OCI-LY7 (cell line): ENCODE measurements at regions not wholly inside any gene's neighbourhood (a gene's known extent, or its start where the extent isn't known, plus 50 kb on each side); places are given as distances from the start of the nearest gene placed in this dataset.

Source experiments
- BruUV-seq: library from RNA; stranded (reverse); fragments of 400-500 nt; replicated peaks from 2 replicates; lab custom pipeline; 2021; lab: Mats Ljungman, UMichigan
- CTCF ChIA-PET: fragments of 300-600 bp; sonication (Branson Sonifier 250); formaldehyde crosslinking; loops from one replicate; lab custom pipeline; 2022; ENCODE audit warnings: antibody characterized with exemption; ENCODE audit not compliant: unreplicated experiment; lab: Charles Lee
- POLR2A ChIA-PET: fragments of 300-600 bp; sonication (Branson Sonifier 250); formaldehyde crosslinking; loops from one replicate; lab custom pipeline; 2022; ENCODE audit warnings: antibody characterized with exemption; lab: Charles Lee
- DNase-seq: peaks from one replicate; pipeline ENCODE4 v3.0.0-alpha.2; 2015; ENCODE audit warnings: low spot score
- H2AFZ ChIP-seq: fragments of 200-600 bp; sonication (generic), shearing (Covaris generic); 2 replicates; pipeline ENCODE4 v1.6.1; 2014; ENCODE audit warnings: mild to moderate bottlenecking, antibody characterized with exemption, low read length, moderate library complexity
- H3K27ac ChIP-seq: fragments of 200-600 bp; sonication (generic); 2 replicates; pipeline ENCODE4 v1.5.1; 2014; ENCODE audit warnings: mixed run types, low read depth, mild to moderate bottlenecking, moderate library complexity, low read length, inconsistent platforms; ENCODE audit not compliant: poor library complexity, severe bottlenecking
- H3K36me3 ChIP-seq: fragments of 200-600 bp; sonication (generic); 2 replicates; pipeline ENCODE4 v1.6.1; 2014; ENCODE audit warnings: mild to moderate bottlenecking, antibody characterized with exemption, low read length, moderate library complexity, mixed read lengths; ENCODE audit not compliant: insufficient read depth
- H3K4me1 ChIP-seq: fragments of 200-600 bp; sonication (generic); 2 replicates; pipeline ENCODE4 v1.5.1; 2014; ENCODE audit warnings: mild to moderate bottlenecking, low read length; ENCODE audit not compliant: insufficient read depth, poor library complexity, severe bottlenecking
- H3K4me2 ChIP-seq: fragments of 200-600 bp; sonication (generic); 2 replicates; pipeline ENCODE4 v1.6.1; 2014; ENCODE audit warnings: mild to moderate bottlenecking, low read length
- H3K4me3 ChIP-seq: fragments of 200-600 bp; sonication (generic); 2 replicates; pipeline ENCODE4 v1.5.1; 2014; ENCODE audit warnings: mild to moderate bottlenecking, low read depth, low read length; ENCODE audit not compliant: poor library complexity, severe bottlenecking
- H3K79me2 ChIP-seq: fragments of 200-600 bp; sonication (generic); 2 replicates; pipeline ENCODE4 v1.6.1; 2016; ENCODE audit warnings: low read depth, mild to moderate bottlenecking, low read length, moderate library complexity, mixed read lengths; ENCODE audit not compliant: insufficient read depth
- H3K9me2 ChIP-seq: fragments of 200-600 bp; sonication (generic); 2 replicates; pipeline ENCODE4 v1.6.1; 2016; ENCODE audit warnings: mild to moderate bottlenecking, low read length, mixed read lengths; ENCODE audit not compliant: insufficient read depth
- H3K9me3 ChIP-seq: fragments of 200-600 bp; sonication (generic); 2 replicates; pipeline ENCODE4 v1.6.1; 2014; ENCODE audit warnings: mild to moderate bottlenecking, mixed run types, low read length, mixed read lengths
- H4K20me1 ChIP-seq: fragments of 200-600 bp; sonication (generic); 2 replicates; pipeline ENCODE4 v1.6.1; 2014; ENCODE audit warnings: mild to moderate bottlenecking, antibody characterized with exemption, low read length, moderate library complexity, mixed read lengths; ENCODE audit not compliant: insufficient read depth
- CTCF ChIP-seq: fragments of 200-600 bp; sonication (generic); conservative IDR thresholded peaks from 2 replicates; pipeline ENCODE4 v1.5.1; 2014; ENCODE audit warnings: mild to moderate bottlenecking, antibody characterized with exemption, low read length, moderate library complexity, mixed read lengths
- EZH2phosphoT487 ChIP-seq: fragments of 200-600 bp; sonication (generic); IDR thresholded peaks from 2 replicates; pipeline ENCODE4 v1.6.1; 2018; ENCODE audit warnings: low read depth, borderline replicate concordance, mild to moderate bottlenecking, mixed run types, antibody characterized with exemption, low read length, moderate library complexity, mixed read lengths
- intact Hi-C: fragments of 100-400 bp; cut with micrococcal nuclease; formaldehyde crosslinking; loops from one replicate; pipeline ENCODE4 v1.10.0; 2022; ENCODE audit not compliant: unreplicated experiment

DNA sequence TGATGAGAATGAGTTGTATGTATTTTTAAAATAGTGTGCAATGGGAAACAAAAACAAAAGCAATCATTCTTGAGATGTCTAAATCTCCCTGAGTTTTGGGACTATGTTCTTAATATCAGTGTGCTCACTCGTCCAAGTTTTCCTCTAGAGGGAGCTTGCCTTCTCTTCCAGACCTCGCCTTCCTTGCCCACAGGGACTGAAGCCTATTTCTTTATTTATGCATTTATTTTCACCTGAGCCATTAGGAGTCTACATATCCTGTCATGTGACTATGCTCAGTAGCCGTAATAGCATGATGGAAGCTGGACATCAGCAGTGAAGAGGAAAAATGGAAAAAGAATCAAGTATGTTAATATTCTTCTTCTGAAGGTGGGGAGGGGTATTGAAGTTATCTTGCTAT is 131.2 kb downstream of the SH3BGRL2 start:
- Histone ChIP-seq H3K9me2 (no peaks in the 10 kb centered on the region), H3K4me3 (no peak overlapping the region), H3K79me2 (no peaks in the 10 kb centered on the region), H4K20me1 (no peaks in the 10 kb centered on the region), H3K9me3 (no peaks in the 10 kb centered on the region), H3K4me1 (no peaks in the 10 kb centered on the region), H3K36me3 (no peaks in the 10 kb centered on the region), H2AFZ (no peak overlapping the region), H3K27ac (no peak overlapping the region), H3K4me2 (no peak overlapping the region)
- ChIA-PET CTCF (no interaction called here), POLR2A (interaction anchor here (0.5 kb wide), 1 partner anchor 12 kb away, joined by 3 read pairs; no protein-coding TSS in a partner anchor)
- DNase-seq: no peak
- BruUV-seq: no TSS peak
- intact Hi-C loops: no loop called here
- TF ChIP-seq CTCF (no peak), EZH2phosphoT487 (no peak)

- Histone ChIP-seq H3K9me3 (no peaks in the 10 kb centered on the region), H4K20me1 (no peaks in the 10 kb centered on the region), H3K27ac (no peak overlapping the region), H3K79me2 (no peaks in the 10 kb centered on the region), H3K36me3 (no peaks in the 10 kb centered on the region), H3K9me2 (no peaks in the 10 kb centered on the region), H3K4me2 (no peak overlapping the region), H3K4me3 (no peak overlapping the region), H3K4me1 (no peaks in the 10 kb centered on the region), H2AFZ (no peak overlapping the region)
- ChIA-PET POLR2A (no interaction called here), CTCF (no interaction called here)
- intact Hi-C loops: no loop called here
- DNase-seq: no peak
- BruUV-seq: no TSS peak
- TF ChIP-seq CTCF (no peak), EZH2phosphoT487 (no peak)
Observed at GRCh38 chr6:79756496-79756895, 125.4 kb downstream of the SH3BGRL2 start.

- DNase-seq: no peak
- no peaks in the 10 kb centered on the region for H3K4me1 ChIP-seq
- no peaks in the 10 kb centered on the region for H3K36me3 ChIP-seq
- no peak overlapping the region for H3K4me3 ChIP-seq
- POLR2A ChIA-PET: no interaction called here
- H3K9me3 ChIP-seq: no peaks in the 10 kb centered on the region
- H3K9me2 ChIP-seq: no peaks in the 10 kb centered on the region
- TF ChIP-seq EZH2phosphoT487 (no peak), CTCF (no peak)
- no peak overlapping the region for H3K4me2 ChIP-seq
- no peak overlapping the region for H2AFZ ChIP-seq
- CTCF ChIA-PET: no interaction called here
- H3K79me2 ChIP-seq: no peaks in the 10 kb centered on the region
- H4K20me1 ChIP-seq: no peaks in the 10 kb centered on the region
- intact Hi-C loops: no loop called here
- no TSS peak for BruUV-seq
- no peak overlapping the region for H3K27ac ChIP-seq
Observed at GRCh38 chr6:79755967-79756366, 124.8 kb downstream of the SH3BGRL2 start.
